Left lung (tissue), 4 donors: ENCODE measurements at regions not wholly inside any gene's neighbourhood (a gene's known extent, or its start where the extent isn't known, plus 50 kb on each side); places are given as distances from the start of the nearest gene placed in this dataset.

Experiments
- ATAC-seq: fragments of 200-7000 bp; cut with Tn5 transposase; one replicate; pipeline ENCODE4 v1.9.1; 2020; ENCODE audit warnings: moderate library complexity
- DNase-seq, 4 donors: peaks; one replicate each; pipeline ENCODE4 v3.0.0-alpha.2; 2013 to 2020
- H3K27ac ChIP-seq, 2 donors: fragments of 200-600 bp; sonication (generic) in 1 of 2; one replicate each; pipeline versions ENCODE4 v1.5.0 to v1.8.0; 2020 to 2021
- H3K27me3 ChIP-seq, 2 donors: fragments of 200-600 bp; sonication (generic) in 1 of 2; one replicate each; pipeline versions ENCODE4 v1.5.0 to v1.8.0; 2020 to 2021
- H3K36me3 ChIP-seq, 2 donors: fragments of 200-600 bp; sonication (generic) in 1 of 2; one replicate each; pipeline versions ENCODE4 v1.5.0 to v1.8.0; 2020 to 2021
- H3K4me1 ChIP-seq, 2 donors: fragments of 200-600 bp; one replicate each; pipeline ENCODE4 v1.8.0; 2021
- H3K4me3 ChIP-seq, 2 donors: fragments of 200-600 bp; sonication (generic) in 1 of 2; one replicate each; pipeline versions ENCODE4 v1.5.0 to v1.8.0; 2020 to 2021; ENCODE audit warnings: mild to moderate bottlenecking in 1 of 2
- H3K9me3 ChIP-seq, 2 donors: fragments of 200-600 bp; sonication (generic) in 1 of 2; one replicate each; pipeline versions ENCODE4 v1.5.0 to v1.8.0; 2020 to 2021
- intact Hi-C, 2 donors: fragments of 100-400 bp; cut with DNase I; formaldehyde crosslinking; loops; one replicate each; pipeline versions ENCODE4 v1.11.2 to v1.14.2; 2022
- TF ChIP-seq, protein P1 (sequence below), 2 donors: fragments of 200-600 bp; sonication (generic) in 1 of 2; IDR thresholded peaks; one replicate each; pipeline versions ENCODE4 v1.5.0 to v1.8.0; 2021; ENCODE audit warnings: antibody characterized with exemption in 2 of 2
- donor health status: DM: no; HTN: yes; CAD: no.
- donor health status: DM: no; HTN: no; CAD: no.

DNA sequence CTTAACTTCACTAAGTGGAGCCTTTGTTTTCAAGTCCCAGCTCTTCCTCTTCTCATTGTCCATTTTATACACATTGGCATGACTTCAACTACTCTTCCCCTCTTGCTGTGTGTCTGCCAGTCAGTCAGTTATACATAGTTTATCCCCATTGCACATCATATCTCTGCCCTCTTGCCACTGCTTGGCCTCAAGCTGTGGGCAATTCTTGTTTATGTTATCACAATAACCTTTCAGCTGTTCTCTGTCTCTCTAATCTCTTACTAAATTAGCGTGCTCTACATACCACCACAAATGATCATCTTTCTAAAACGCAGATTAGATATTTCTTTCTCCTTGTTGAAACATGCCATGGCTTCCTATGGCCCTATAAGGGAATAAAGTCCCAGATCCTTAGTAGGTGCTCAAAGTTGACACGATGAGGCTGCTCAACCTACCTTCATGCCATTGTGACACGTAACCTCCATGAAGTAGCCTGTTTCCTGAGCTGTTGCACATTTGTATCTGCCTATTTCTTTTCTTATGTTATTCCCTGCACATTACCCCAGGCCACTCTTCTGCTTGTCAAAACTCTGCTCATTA lies 239.3 kb downstream of the GAS1 start:
- Histone ChIP-seq H3K27ac (no peak overlapping the region), H3K36me3 (no peaks in the 10 kb centered on the region), H3K4me1 (no peaks in the 10 kb centered on the region), H3K9me3 (no peaks in the 10 kb centered on the region), H3K27me3 (no peaks in the 10 kb centered on the region), H3K4me3 (no peak overlapping the region)
- ATAC-seq, result no peak
- DNase-seq, result no peak
- intact Hi-C loops, result no loop called here
- TF ChIP-seq, protein P1, sequence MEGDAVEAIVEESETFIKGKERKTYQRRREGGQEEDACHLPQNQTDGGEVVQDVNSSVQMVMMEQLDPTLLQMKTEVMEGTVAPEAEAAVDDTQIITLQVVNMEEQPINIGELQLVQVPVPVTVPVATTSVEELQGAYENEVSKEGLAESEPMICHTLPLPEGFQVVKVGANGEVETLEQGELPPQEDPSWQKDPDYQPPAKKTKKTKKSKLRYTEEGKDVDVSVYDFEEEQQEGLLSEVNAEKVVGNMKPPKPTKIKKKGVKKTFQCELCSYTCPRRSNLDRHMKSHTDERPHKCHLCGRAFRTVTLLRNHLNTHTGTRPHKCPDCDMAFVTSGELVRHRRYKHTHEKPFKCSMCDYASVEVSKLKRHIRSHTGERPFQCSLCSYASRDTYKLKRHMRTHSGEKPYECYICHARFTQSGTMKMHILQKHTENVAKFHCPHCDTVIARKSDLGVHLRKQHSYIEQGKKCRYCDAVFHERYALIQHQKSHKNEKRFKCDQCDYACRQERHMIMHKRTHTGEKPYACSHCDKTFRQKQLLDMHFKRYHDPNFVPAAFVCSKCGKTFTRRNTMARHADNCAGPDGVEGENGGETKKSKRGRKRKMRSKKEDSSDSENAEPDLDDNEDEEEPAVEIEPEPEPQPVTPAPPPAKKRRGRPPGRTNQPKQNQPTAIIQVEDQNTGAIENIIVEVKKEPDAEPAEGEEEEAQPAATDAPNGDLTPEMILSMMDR (IDR thresholded peaks at IDR 0.05), result no peak

DNA sequence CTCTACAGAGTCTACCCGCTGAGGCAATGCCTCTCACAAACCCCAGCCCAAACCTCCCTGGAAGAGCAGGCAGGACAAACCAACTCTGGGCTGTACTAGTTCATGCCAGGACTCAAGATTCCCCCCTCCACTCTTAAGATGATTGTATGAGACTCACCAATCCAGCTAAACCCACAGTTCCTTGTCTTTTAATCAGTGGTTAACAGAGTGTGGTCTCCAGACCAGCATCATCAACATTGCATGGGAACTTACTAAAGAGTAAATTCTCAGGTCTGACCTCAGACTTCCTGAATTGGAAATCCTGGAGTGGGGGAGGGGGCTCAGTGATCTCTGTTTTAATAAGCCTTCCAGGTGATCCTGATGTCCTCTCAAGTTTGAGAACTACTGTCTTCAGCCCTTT lies 240.9 kb downstream of the GAS1 start:
- H3K27ac ChIP-seq, result no peak overlapping the region
- H3K4me1 ChIP-seq, result no peaks in the 10 kb centered on the region
- TF ChIP-seq, protein P1 (IDR thresholded peaks at IDR 0.05), result no peak
- ATAC-seq (no peak), DNase-seq (no peak)
- H3K36me3 ChIP-seq, result no peaks in the 10 kb centered on the region
- no peak overlapping the region for H3K4me3 ChIP-seq
- H3K27me3 ChIP-seq, result no peaks in the 10 kb centered on the region
- intact Hi-C loops, result no loop called here
- no peaks in the 10 kb centered on the region for H3K9me3 ChIP-seq

DNA sequence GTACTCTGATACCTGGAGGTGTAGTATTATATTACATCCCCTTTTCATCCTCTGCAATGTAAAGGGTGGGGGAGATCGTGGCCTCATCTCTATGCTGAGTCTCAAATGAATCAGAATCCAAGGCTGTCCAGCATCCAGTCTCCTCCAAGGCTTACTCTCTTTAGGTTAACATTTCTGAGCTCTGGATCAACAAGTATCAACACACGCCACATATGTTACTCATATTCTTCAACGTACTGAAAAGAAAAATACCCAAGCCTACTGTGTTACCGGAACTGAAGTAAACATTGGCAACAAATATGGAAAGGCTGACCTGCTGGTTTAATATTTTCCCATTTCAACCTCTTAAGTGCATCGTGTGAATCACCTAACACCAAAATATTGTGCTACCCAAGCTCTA lies 241.8 kb downstream of the GAS1 start:
- H3K4me3 ChIP-seq, result no peak overlapping the region
- no peaks in the 10 kb centered on the region for H3K4me1 ChIP-seq
- TF ChIP-seq, protein P1 (IDR thresholded peaks at IDR 0.05), result no peak
- DNase-seq (no peak), ATAC-seq (no peak)
- intact Hi-C loops, result no loop called here
- H3K36me3 ChIP-seq, result no peaks in the 10 kb centered on the region
- no peak overlapping the region for H3K27ac ChIP-seq
- no peaks in the 10 kb centered on the region for H3K9me3 ChIP-seq
- no peaks in the 10 kb centered on the region for H3K27me3 ChIP-seq

DNA sequence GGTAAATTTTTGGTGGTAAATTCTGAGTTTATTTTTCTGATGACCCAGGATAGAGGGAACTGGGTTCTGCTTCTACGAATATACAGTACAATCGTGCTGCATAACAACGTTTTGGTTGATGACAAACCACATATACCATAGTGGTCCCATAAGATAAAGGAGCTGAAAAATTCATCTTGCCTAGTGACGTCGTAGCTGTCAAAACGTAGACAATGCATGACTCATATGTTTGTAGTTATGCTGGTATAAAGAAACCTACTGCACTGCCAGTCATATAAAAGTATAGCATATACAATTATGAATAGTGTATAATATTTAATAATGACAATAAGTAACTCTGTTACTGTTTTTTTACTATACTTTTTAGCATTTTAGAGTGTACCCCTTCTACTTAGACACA lies 244.0 kb downstream of the GAS1 start:
- Histone ChIP-seq H3K9me3 (no peaks in the 10 kb centered on the region), H3K27me3 (no peaks in the 10 kb centered on the region), H3K27ac (no peak overlapping the region), H3K4me1 (no peaks in the 10 kb centered on the region), H3K36me3 (no peaks in the 10 kb centered on the region), H3K4me3 (no peak overlapping the region)
- intact Hi-C loops, result no loop called here
- TF ChIP-seq, protein P1 (IDR thresholded peaks at IDR 0.05), result no peak
- no peak for DNase-seq
- no peak for ATAC-seq

DNA sequence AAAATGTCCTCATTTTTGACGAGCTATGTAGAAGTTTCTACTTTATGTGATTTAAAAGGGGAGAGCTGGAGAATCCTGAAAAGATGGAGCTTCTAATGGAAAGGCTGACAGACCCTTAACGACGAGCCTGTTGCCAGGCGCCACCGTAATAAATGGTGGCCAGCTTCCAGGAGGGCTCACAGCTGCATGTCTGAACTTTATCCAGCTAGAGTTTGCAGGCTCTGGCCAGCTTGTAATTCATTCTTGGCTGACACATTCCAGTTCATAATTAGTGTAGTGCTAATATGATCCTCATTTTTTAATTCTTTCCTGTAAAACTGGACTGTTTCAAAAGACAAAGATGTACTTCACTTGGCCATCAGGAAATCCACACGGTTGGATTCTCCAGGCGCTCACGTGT lies 246.7 kb downstream of the GAS1 start:
- intact Hi-C loops, result no loop called here
- Histone ChIP-seq H3K36me3 (no peaks in the 10 kb centered on the region), H3K9me3 (no peaks in the 10 kb centered on the region), H3K4me3 (no peak overlapping the region), H3K27ac (peak overlapping the region in 1 of 2 donors; percentile 27), H3K27me3 (no peaks in the 10 kb centered on the region), H3K4me1 (no peaks in the 10 kb centered on the region)
- ATAC-seq (peak; percentile 54), DNase-seq (peak in 3 of 4 donors; percentile 37 to 93 (median 88))
- TF ChIP-seq, protein P1 (IDR thresholded peaks at IDR 0.05), result no peak
